MV-4-11 (cell line): ENCODE measurements at regions not wholly inside any gene's neighbourhood (a gene's known extent, or its start where the extent isn't known, plus 50 kb on each side); places are given as distances from the start of the nearest gene placed in this dataset.
"Not testable (repeated sequence)": the region's sequence is repeated elsewhere in the genome, so short reads cannot be mapped to it uniquely, and the experiment has no call there.

ENCODE experiments used
- DNase-seq: peaks from one replicate; lab custom pipeline; 2025; lab: John Stamatoyannopoulos, UW

- no peak for DNase-seq
Observed at GRCh38 chr4:44965435-44966095, 239.2 kb upstream of the GNPDA2 start.

DNA sequence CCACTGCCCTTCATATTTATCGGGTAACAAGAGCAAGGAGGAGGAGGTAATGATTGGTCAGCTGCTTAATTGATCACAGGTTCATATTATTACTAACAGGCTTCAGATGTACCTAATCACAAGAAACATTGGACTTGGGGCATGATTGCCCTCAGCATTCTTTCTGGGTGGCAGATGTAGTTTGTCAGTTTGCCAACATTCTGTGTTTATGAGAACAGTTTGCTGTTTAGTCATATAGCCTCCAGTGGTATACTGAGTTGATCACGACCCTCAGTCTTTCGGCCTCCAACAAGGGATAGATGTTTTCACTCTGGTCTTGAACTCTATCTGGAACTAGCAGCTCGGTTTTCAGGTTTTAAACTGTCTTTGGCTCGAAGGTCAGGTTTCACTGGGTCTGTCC, 237.7 kb upstream of the GNPDA2 start:
- DNase-seq: not testable (repeated sequence)

- no peak for DNase-seq
Observed at GRCh38 chr4:44961001-44961755, 234.8 kb upstream of the GNPDA2 start.

- no peak for DNase-seq
Observed at GRCh38 chr4:44931720-44932119, 205.4 kb upstream of the GNPDA2 start.

DNA sequence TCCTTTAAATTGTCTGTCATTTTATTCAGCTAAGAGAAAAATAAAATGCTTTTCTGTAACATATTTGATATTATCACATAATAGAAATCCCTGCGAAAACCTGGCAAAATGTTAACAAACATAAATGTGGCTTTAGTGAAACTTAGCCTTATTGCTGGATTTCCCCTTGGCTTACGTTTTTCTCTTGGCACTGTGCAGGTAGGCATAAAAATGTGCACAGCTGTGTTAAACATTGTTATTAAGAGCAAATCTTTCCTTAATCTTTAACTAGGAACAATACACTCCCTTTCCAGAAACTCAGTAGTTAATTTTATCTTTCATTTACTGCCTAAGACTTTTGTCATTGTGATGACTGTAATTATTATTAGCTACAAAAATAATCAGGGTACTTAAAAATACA, 202.4 kb upstream of the GNPDA2 start:
- no peak for DNase-seq

GRCh38 chr4:44927399-44928380, 201.3 kb upstream of the GNPDA2 start:
- DNase-seq: peak; percentile 21

GRCh38 chr4:44916411-44916810, 190.1 kb upstream of the GNPDA2 start:
- no peak for DNase-seq

- DNase-seq: no peak
Observed at GRCh38 chr4:44914748-44915147, 188.4 kb upstream of the GNPDA2 start.

DNA sequence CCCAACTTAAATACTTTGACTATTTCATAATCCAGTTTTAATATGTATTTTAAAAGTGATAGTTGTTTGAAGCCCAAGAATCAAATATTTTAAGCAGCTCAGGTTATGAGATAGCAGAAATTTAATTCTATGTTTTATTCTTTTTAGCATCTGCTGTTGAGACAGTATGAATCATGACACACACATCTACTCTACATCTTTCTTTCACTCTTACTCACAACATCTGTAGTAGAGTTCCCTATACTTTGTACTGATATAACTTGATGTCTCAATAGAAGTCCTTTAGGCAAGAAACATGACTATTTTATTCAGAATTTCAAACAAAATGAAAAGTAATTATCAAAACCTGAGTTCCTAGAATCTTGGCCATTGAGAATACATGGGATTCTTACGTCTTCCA, 187.9 kb upstream of the GNPDA2 start:
- DNase-seq: no peak

DNA sequence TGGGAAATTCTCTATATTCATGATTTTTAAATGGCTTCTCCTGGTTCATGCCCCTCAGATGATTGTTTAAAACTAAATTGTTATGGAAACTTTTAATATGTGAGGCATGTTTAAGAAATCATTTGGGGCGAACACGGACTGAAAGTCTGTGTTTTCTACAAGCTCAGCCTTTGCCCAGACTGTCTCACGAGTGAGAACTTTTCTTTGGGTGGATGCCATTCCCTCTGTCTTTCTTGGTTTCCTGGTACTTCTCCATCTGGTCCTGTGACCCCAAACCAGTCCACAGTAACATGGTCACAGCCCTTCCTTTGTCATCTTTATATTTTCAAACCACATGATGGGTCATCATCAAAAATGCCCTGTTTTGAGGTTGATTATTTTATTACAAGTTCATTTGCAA, 186.6 kb upstream of the GNPDA2 start:
- no peak for DNase-seq

DNA sequence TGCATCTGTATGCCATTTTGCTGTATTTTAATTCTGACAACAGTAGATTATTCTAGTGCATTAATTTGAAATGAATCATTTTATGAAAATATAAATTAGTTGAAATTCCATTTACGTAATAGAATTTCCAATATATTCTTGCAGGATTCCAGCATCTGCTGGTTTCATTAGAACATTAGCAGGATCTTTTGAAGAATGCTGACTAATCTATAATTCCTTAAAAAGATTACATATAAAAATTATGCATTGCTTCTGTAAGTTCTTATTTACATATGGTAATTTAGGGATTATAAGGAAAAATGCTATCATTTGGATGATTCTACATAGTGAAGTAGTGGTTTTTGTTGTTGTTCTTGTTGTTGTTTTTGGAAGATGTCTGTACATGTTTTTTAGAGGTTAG, 182.2 kb upstream of the GNPDA2 start:
- no peak for DNase-seq

DNA sequence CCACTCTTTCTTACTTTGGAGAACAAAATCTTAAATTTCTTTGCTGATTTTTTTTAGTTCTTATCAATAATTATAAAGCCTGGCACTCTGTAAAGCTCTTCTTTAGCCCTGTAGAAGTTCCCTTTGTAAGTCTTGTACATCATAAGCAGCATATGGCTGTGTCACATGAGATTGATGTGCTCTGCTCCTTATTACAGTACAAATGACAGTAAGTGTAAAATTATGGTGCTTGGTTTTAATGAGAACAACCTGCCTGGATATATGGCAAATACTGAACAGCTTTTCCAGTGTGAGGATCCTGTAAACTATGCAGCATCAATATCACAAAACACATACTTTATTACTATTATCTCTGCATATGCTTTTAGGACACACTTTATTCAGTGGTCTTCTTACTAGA, 145.9 kb upstream of the GNPDA2 start:
- no peak for DNase-seq

GRCh38 chr4:44871133-44871532, 144.8 kb upstream of the GNPDA2 start:
- no peak for DNase-seq

GRCh38 chr4:44869985-44870384, 143.6 kb upstream of the GNPDA2 start:
- DNase-seq: no peak

GRCh38 chr4:44869222-44869882, 143.0 kb upstream of the GNPDA2 start:
- no peak for DNase-seq

DNA sequence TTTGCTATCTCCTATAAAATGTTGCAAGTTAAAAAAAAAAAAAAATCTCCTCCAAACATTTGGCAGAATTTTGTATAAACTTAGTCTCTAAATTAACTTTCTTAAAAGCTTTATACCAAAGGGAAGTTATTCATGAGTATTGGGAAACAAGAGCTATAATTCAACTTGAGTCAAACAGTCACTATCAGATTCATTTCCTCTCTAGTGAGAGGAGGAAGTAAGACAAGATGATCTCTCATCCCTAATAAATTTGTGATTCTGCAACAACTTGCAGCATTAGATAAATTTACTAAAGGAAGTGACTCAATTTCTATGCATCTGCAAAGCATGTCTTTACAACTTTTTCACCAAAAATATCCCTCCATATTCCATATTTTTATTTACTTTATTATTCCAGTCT, 135.4 kb upstream of the GNPDA2 start:
- DNase-seq: peak; percentile 95

- no peak for DNase-seq
Observed at GRCh38 chr4:44859477-44859876, 133.1 kb upstream of the GNPDA2 start.

DNA sequence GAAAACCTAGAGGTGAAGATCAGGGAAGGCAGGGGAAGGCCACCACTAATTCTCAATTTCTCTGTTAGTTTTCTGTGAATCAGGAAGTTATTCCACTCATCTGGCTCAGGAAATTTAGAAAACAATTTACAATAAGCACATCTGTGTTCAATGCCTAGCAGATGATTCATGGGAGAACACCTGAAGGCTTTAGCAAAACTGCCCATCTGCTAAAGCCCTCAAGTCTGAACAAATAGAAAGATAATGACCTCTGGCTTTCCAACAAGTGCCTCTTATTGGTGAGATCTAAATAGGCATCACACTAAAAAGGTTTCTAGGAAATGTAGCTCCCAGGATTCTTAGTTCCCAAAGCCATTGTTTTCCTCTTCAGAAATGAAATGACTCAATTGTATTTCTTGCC, 122.1 kb upstream of the GNPDA2 start:
- no peak for DNase-seq

GRCh38 chr4:44845993-44846392, 119.6 kb upstream of the GNPDA2 start:
- no peak for DNase-seq

DNA sequence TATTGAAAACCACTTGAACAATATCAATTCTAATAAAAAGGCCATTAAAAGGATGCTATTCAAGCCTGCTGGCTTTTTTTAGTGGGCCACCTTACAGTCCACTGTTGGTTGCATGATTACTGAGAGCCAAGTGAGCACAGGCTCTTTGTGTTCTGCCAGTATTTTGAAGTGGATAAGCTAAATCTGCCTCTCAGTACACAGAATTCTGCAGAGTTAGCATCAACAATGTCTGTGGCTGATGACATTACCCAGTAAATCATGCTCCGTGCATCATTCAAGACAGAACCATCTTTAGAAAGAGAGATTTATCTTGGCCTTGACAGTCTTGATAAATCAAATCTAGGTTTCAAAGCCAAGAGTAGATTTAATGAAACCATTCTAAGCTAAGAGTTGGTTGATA, 119.0 kb upstream of the GNPDA2 start:
- DNase-seq: no peak

GRCh38 chr4:44842531-44842930, 116.2 kb upstream of the GNPDA2 start:
- peak; percentile 40 for DNase-seq

GRCh38 chr4:44817930-44818329, 91.6 kb upstream of the GNPDA2 start:
- no peak for DNase-seq
